ENCODE measurements at regions not wholly inside any gene's neighbourhood (a gene's known extent, or its start where the extent isn't known, plus 50 kb on each side); places are given as distances from the start of the nearest gene placed in this dataset.

GRCh38 chr9:88934876-88935535 lies 56.3 kb upstream of the S1PR3 start:
- DNase-seq, result no peak

GRCh38 chr9:88936132-88936531 lies 55.1 kb upstream of the S1PR3 start:
- no peak for DNase-seq

- DNase-seq, result no peak
These were observed 54.6 kb upstream of the S1PR3 start for GRCh38 chr9:88936668-88937067.

GRCh38 chr9:88937248-88937647 lies 54.0 kb upstream of the S1PR3 start:
- no peak for DNase-seq

- no peak for DNase-seq
These were observed 53.1 kb upstream of the S1PR3 start for GRCh38 chr9:88938189-88938588.
